GM12874 (cell line): ENCODE measurements at regions not wholly inside any gene's neighbourhood (a gene's known extent, or its start where the extent isn't known, plus 50 kb on each side); places are given as distances from the start of the nearest gene placed in this dataset.

Experiments used
- TF ChIP-seq, protein P1 (sequence below): IDR thresholded peaks from 2 replicates; pipeline ENCODE4 v1.5.1; 2011; ENCODE audit warnings: low read depth, mild to moderate bottlenecking, control low read depth, low read length, moderate library complexity; ENCODE audit not compliant: insufficient read depth

DNA sequence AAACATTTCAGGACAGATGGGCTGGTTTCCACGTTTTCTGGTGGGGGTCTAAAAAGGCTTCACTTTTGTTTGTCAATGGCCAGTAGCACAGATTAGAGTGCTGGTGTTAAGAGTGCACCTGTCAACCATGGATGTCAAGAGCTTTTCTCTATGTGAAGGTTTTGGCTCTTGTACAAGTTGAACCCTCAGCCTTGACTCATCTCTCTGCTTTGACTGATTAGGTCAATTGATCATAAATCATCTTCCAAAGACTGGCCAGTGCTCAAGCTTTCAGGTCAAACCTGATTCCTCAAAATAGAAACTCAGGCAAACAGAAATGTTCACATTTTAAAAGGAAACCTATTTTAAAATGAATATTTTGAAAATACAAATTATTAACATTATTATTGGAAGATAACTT is 59.6 kb upstream of the SP4 start:
- TF ChIP-seq, protein P1, sequence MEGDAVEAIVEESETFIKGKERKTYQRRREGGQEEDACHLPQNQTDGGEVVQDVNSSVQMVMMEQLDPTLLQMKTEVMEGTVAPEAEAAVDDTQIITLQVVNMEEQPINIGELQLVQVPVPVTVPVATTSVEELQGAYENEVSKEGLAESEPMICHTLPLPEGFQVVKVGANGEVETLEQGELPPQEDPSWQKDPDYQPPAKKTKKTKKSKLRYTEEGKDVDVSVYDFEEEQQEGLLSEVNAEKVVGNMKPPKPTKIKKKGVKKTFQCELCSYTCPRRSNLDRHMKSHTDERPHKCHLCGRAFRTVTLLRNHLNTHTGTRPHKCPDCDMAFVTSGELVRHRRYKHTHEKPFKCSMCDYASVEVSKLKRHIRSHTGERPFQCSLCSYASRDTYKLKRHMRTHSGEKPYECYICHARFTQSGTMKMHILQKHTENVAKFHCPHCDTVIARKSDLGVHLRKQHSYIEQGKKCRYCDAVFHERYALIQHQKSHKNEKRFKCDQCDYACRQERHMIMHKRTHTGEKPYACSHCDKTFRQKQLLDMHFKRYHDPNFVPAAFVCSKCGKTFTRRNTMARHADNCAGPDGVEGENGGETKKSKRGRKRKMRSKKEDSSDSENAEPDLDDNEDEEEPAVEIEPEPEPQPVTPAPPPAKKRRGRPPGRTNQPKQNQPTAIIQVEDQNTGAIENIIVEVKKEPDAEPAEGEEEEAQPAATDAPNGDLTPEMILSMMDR: no peak

DNA sequence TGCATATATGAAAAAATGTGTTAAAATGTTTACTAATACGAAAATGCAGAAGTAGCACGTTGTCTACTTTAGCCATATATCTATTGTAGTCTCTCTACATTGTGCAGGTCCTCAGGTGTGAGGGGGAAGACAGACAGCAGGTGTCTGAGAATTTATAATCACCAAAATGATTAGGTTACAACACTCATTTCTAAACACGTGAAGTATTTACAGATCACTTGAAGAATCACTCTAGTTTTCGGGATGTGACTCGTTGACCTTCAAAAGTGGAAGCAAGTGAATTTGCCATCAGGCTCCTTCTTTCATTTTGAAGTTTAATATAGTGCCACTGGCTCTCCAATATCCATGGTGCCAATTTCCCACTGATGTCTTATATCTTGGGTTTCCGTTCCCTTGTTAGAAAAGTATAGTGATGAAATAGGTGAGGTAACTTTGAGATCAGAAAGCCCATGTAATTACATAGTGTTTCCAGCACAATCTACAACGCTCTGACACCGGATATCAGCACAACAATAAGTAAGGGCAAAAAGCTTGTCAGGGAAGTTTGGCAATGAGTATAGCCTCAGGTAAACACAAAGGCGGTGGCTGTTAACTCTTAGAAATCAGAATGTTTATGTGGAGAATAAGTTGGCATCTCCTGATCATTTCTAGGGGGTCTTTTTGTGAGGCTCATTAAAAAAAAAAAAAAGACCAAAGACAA is 57.5 kb upstream of the SP4 start:
- TF ChIP-seq, protein P1: no peak

DNA sequence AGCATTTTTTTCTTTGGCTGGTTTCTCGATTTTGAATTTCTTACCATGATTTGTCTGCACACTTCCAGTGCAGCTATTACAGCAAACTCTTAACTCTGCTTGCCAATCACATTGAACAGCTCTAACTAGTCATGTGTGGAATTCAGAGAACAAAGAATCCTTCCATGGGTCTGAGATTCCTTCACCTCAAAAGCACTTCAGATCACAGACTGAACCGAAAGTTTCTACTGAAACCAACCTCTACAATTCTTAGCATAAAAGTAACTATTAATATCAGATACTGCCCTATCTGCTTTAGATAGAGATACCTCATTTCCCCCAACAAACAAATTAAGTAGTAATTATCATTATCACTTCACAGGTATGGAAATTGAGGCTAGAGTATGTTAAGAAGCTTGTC is 56.5 kb upstream of the SP4 start:
- TF ChIP-seq, protein P1: no peak

DNA sequence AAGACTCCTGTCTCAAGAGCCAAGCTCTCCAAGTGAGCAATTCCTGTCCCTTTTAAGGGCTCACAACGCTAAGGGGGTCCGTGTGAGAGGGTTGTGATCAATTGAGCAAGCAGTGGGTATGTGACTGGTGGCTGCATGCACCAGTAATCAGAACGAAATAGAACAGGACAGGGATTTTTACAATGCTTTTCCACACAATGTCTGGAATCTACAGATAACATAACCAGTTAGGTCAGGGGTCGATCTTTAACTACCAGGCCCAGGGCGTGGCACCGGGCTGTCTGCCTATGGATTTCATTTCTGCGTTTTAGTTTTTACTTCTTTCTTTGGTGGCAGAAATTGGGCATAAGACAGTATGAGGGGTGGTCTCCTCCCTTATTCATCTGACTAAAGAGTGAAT is 54.9 kb upstream of the SP4 start:
- TF ChIP-seq, protein P1: no peak

DNA sequence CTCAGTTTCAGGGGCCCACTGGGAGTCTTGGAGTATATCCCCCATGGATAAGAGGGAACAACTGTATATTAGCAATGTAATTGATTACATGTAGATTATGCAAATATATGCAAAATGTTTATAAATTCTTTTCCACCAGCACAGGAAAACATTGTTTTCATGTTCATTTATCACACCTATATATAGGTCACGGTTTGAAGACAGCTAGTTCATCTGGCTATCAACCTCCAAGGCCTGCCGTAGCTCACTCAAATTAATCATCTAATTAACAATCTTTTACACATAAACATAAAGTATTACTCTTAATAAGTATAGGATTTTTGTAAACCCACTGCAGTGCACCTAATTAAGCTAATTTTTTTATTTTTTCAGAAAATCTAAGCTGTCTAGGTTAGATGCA is 53.7 kb upstream of the SP4 start:
- TF ChIP-seq, protein P1: no peak

DNA sequence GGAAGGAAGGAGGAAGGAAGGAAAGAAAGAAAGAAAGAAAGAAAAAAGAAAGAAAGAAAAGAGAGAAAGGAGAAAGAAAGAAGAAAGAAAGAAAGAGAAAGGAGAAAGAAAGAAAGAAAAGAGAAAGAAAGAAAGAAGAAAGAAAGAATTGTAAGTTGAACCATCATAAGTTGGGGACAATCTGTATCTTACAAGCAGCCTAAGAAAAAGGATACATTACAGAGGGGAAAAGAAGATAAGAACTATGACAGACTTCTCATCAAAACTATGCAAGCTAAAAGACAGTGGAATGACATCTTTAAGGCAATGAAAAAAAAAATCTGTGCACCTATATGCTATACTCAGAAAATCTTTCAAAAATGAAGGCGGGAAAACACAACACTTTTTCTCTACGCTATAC is 50.3 kb upstream of the SP4 start:
- TF ChIP-seq, protein P1: no peak
